Hematopoietic multipotent progenitor cell treated with erythropoietin and hydrocortisone succinate and interleukin-3 and kit ligand, for 4 days (in vitro differentiated cells): ENCODE measurements at regions not wholly inside any gene's neighbourhood (a gene's known extent, or its start where the extent isn't known, plus 50 kb on each side); places are given as distances from the start of the nearest gene placed in this dataset.

Source experiments
- DNase-seq: peaks from one replicate; pipeline ENCODE4 v3.0.0-alpha.2; 2015

- no peak for DNase-seq
These were observed 1101.6 kb upstream of the RAG2 start for GRCh38 chr11:37699644-37700043.

- no peak for DNase-seq
These were observed 1097.2 kb upstream of the RAG2 start for GRCh38 chr11:37695283-37695682.

GRCh38 chr11:37689951-37690350 is 1091.9 kb upstream of the RAG2 start:
- no peak for DNase-seq

GRCh38 chr11:37688456-37688855 is 1090.4 kb upstream of the RAG2 start:
- DNase-seq, result no peak

- DNase-seq, result no peak
These were observed 1089.1 kb upstream of the RAG2 start for GRCh38 chr11:37687130-37687529.

- no peak for DNase-seq
These were observed 1073.3 kb upstream of the RAG2 start for GRCh38 chr11:37671321-37671720.

- no peak for DNase-seq
These were observed 1068.9 kb upstream of the RAG2 start for GRCh38 chr11:37666960-37667359.

- peak; percentile 43 for DNase-seq
These were observed 1059.6 kb upstream of the RAG2 start for GRCh38 chr11:37657645-37658044.

GRCh38 chr11:37647767-37648166 is 1049.7 kb upstream of the RAG2 start:
- no peak for DNase-seq

GRCh38 chr11:37643968-37644367 is 1045.9 kb upstream of the RAG2 start:
- DNase-seq, result no peak

GRCh38 chr11:37642296-37642695 is 1044.3 kb upstream of the RAG2 start:
- DNase-seq, result no peak

GRCh38 chr11:37632748-37633147 is 1034.7 kb upstream of the RAG2 start:
- DNase-seq, result no peak

GRCh38 chr11:37630866-37631265 is 1032.8 kb upstream of the RAG2 start:
- DNase-seq, result peak; percentile 74

GRCh38 chr11:37623778-37624177 is 1025.7 kb upstream of the RAG2 start:
- no peak for DNase-seq

- DNase-seq, result no peak
These were observed 1023.6 kb upstream of the RAG2 start for GRCh38 chr11:37621662-37622061.

GRCh38 chr11:37616291-37616690 is 1018.3 kb upstream of the RAG2 start:
- no peak for DNase-seq

GRCh38 chr11:37613031-37613430 is 1015.0 kb upstream of the RAG2 start:
- DNase-seq, result peak; percentile 15

GRCh38 chr11:37612146-37612545 is 1014.1 kb upstream of the RAG2 start:
- no peak for DNase-seq

GRCh38 chr11:37605229-37605628 is 1007.2 kb upstream of the RAG2 start:
- no peak for DNase-seq

- DNase-seq, result no peak
These were observed 1000.3 kb upstream of the RAG2 start for GRCh38 chr11:37598381-37598780.

- DNase-seq, result no peak
These were observed 999.7 kb upstream of the RAG2 start for GRCh38 chr11:37597776-37598175.

- no peak for DNase-seq
These were observed 997.8 kb upstream of the RAG2 start for GRCh38 chr11:37595845-37596244.

GRCh38 chr11:37574361-37574760 is 976.3 kb upstream of the RAG2 start:
- no peak for DNase-seq

GRCh38 chr11:37572491-37573171 is 974.6 kb upstream of the RAG2 start:
- DNase-seq, result no peak

GRCh38 chr11:37571246-37571645 is 973.2 kb upstream of the RAG2 start:
- DNase-seq, result no peak
